B cell (primary cell): ENCODE measurements at regions not wholly inside any gene's neighbourhood (a gene's known extent, or its start where the extent isn't known, plus 50 kb on each side); places are given as distances from the start of the nearest gene placed in this dataset.

Experiments used
- ATAC-seq: fragments of 200-7000 bp; cut with Tn5 transposase; one replicate; pipeline ENCODE4 v1.10.0; 2021; ENCODE audit warnings: low read depth, mild to moderate bottlenecking, moderate number of reproducible peaks, moderate library complexity
- CTCF ChIA-PET: fragments of 350-600 bp; sonication (Branson Sonifier 250); formaldehyde crosslinking; loops from one replicate; lab custom pipeline; 2021; ENCODE audit warnings: antibody characterized with exemption, inconsistent platforms; lab: Charles Lee
- POLR2A ChIA-PET: fragments of 350-600 bp; sonication (Branson Sonifier 250); formaldehyde crosslinking; loops from one replicate; lab custom pipeline; 2021; ENCODE audit warnings: antibody characterized with exemption; lab: Charles Lee
- DNase-seq: peaks from one replicate; pipeline ENCODE4 v3.0.0; 2013
- H2AFZ ChIP-seq: 2 replicates; pipeline ENCODE4 v1.6.1; 2012; ENCODE audit warnings: mild to moderate bottlenecking, low read depth, low read length; ENCODE audit not compliant: insufficient read depth, poor library complexity, severe bottlenecking
- H3K27ac ChIP-seq, 2 donors: 1 replicate in 1 of 2; 2 replicates in 1 of 2; pipeline ENCODE4 v1.5.1; 2012 to 2013; ENCODE audit warnings: low read length in 2 of 2, mild to moderate bottlenecking in 2 of 2, moderate library complexity in 1 of 2
- H3K27me3 ChIP-seq, 4 experiments: fragments of 200-600 bp in 1 of 4; sonication (generic) in 1 of 4; replicated peaks in 1 of 4; 1 replicate in 2 of 4; 2 replicates in 2 of 4; pipeline versions ENCODE4 v1.6.1 to v1.7.0; 2013 to 2016; ENCODE audit warnings: low read length in 3 of 4, mild to moderate bottlenecking in 2 of 4, mixed read lengths in 1 of 4, moderate library complexity in 1 of 4; ENCODE audit not compliant: insufficient read depth in 4 of 4, control insufficient read depth in 3 of 4; ENCODE audit errors: control extremely low read depth in 1 of 4
- H3K36me3 ChIP-seq, 2 experiments: replicated peaks in 1 of 2; 1 replicate in 1 of 2; 2 replicates in 1 of 2; pipeline versions ENCODE4 v1.6.1 to v1.7.1; 2013; ENCODE audit warnings: low read length in 1 of 2; ENCODE audit not compliant: insufficient read depth in 2 of 2, control insufficient read depth in 1 of 2; ENCODE audit errors: control extremely low read depth in 1 of 2, extremely low read depth in 1 of 2
- H3K4me1 ChIP-seq, 2 donors: fragments of 200-600 bp in 1 of 2; sonication (generic) in 1 of 2; 1 replicate in 1 of 2; 2 replicates in 1 of 2; pipeline versions ENCODE4 v1.5.1 to v1.6.1; 2013 to 2017; ENCODE audit warnings: low read length in 2 of 2; ENCODE audit not compliant: control insufficient read depth in 2 of 2, insufficient read depth in 2 of 2
- H3K4me2 ChIP-seq: replicated peaks from 2 replicates; pipeline ENCODE3; 2012; ENCODE audit warnings: mild to moderate bottlenecking, low read depth, low read length; ENCODE audit not compliant: poor library complexity, severe bottlenecking
- H3K4me3 ChIP-seq, 5 experiments: fragments of 200-600 bp in 1 of 5; sonication (generic) in 1 of 5; 1 replicate in 3 of 5; 2 replicates in 2 of 5; pipeline versions ENCODE4 v1.5.1 to v1.7.0; 2011 to 2016; ENCODE audit warnings: low read length in 4 of 5, mild to moderate bottlenecking in 4 of 5, low read depth in 2 of 5, control low read depth in 1 of 5, moderate library complexity in 1 of 5; ENCODE audit not compliant: insufficient read depth in 1 of 5; ENCODE audit errors: control extremely low read depth in 1 of 5, extremely low read depth in 1 of 5
- H3K79me2 ChIP-seq: fragments of 200-600 bp; sonication (generic); one replicate; pipeline ENCODE4 v1.6.0; 2016; ENCODE audit warnings: low read length; ENCODE audit not compliant: control insufficient read depth, insufficient read depth
- H3K9ac ChIP-seq: fragments of 200-600 bp; sonication (generic); 2 replicates; pipeline ENCODE4 v1.6.1; 2017; ENCODE audit warnings: mild to moderate bottlenecking, low read length, moderate library complexity
- H3K9me3 ChIP-seq, 3 donors: one replicate each; pipeline versions ENCODE4 v1.6.1 to v1.7.1; 2013; ENCODE audit warnings: low read length in 2 of 3; ENCODE audit not compliant: control insufficient read depth in 2 of 3, insufficient read depth in 1 of 3; ENCODE audit errors: control extremely low read depth in 1 of 3
- H4K20me1 ChIP-seq: 2 replicates; pipeline ENCODE4 v1.6.0; 2012; ENCODE audit warnings: mild to moderate bottlenecking, low read length; ENCODE audit not compliant: insufficient read depth, control insufficient read depth, poor library complexity, severe bottlenecking
- H3K27ac Mint-ChIP-seq: one replicate; pipeline ENCODE4 v1.8.0; 2021; ENCODE audit warnings: mixed read lengths
- H3K27me3 Mint-ChIP-seq: one replicate; pipeline ENCODE4 v1.8.0; 2021; ENCODE audit warnings: mixed read lengths
- H3K4me1 Mint-ChIP-seq: one replicate; pipeline ENCODE4 v1.8.0; 2021; ENCODE audit warnings: mixed read lengths
- H3K4me3 Mint-ChIP-seq: one replicate; pipeline ENCODE4 v1.8.0; 2021; ENCODE audit warnings: mixed read lengths
- H3K9me3 Mint-ChIP-seq: one replicate; pipeline ENCODE4 v1.8.0; 2022; ENCODE audit warnings: mixed read lengths; ENCODE audit not compliant: insufficient read depth
- EZH2 ChIP-seq: IDR thresholded peaks from 2 replicates; pipeline ENCODE4 v1.6.1; 2012; ENCODE audit warnings: borderline replicate concordance, low read depth, mild to moderate bottlenecking, moderate library complexity, low read length; ENCODE audit not compliant: insufficient read depth, poor library complexity, severe bottlenecking
- WGBS: methylation state at CpG from one replicate; pipeline ENCODE4 v1.1.5; 2013; ENCODE audit warnings: missing lambda C conversion rate; ENCODE audit not compliant: insufficient coverage; 5-methylcytosine and 5-hydroxymethylcytosine counted together
- intact Hi-C: fragments of 100-400 bp; cut with micrococcal nuclease; formaldehyde crosslinking; loops from one replicate; pipeline ENCODE4 v1.10.0; 2022
- TF ChIP-seq, protein P1 (sequence below): fragments of 200-600 bp; IDR thresholded peaks from one replicate; pipeline ENCODE4 v1.8.0; 2022; ENCODE audit warnings: antibody characterized with exemption, mild to moderate bottlenecking

DNA sequence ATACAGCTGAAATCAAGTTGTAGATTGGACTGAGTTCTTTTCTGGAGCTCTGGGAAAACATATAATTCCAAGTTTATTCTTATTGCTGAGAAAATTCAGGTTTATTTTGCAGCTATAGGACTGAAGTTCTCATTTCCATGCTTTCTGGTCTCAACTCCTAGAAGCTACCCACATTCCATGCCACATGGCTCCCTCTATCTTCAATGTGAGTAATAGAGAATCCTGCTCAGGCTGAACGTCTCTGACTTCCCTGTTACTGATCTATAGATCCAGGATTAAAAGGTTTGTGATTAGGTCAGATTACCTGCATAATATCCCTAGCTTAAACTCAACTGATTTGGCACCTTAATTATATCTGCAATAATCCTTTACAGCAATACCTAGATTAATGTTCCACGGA lies 453.8 kb upstream of the MC4R start:
- Histone ChIP-seq H3K4me3 (no peak overlapping the region), H3K36me3 (no peaks in the 10 kb centered on the region), H4K20me1 (no peaks in the 10 kb centered on the region), H3K9me3 (peaks cover 0 to 2% (median 0%) of the 10 kb centered on the region in 3 donors), H2AFZ (no peak overlapping the region), H3K4me2 (no peak overlapping the region), H3K27me3 (no peaks in the 10 kb centered on the region), H3K79me2 (no peaks in the 10 kb centered on the region), H3K4me1 (no peaks in the 10 kb centered on the region), H3K9ac (no peak overlapping the region), H3K27ac (no peak overlapping the region)
- TF ChIP-seq, protein P1, sequence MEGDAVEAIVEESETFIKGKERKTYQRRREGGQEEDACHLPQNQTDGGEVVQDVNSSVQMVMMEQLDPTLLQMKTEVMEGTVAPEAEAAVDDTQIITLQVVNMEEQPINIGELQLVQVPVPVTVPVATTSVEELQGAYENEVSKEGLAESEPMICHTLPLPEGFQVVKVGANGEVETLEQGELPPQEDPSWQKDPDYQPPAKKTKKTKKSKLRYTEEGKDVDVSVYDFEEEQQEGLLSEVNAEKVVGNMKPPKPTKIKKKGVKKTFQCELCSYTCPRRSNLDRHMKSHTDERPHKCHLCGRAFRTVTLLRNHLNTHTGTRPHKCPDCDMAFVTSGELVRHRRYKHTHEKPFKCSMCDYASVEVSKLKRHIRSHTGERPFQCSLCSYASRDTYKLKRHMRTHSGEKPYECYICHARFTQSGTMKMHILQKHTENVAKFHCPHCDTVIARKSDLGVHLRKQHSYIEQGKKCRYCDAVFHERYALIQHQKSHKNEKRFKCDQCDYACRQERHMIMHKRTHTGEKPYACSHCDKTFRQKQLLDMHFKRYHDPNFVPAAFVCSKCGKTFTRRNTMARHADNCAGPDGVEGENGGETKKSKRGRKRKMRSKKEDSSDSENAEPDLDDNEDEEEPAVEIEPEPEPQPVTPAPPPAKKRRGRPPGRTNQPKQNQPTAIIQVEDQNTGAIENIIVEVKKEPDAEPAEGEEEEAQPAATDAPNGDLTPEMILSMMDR: no peak
- no peak for TF ChIP-seq EZH2
- Mint-ChIP-seq H3K4me3 (no peak overlapping the region), H3K9me3 (peaks cover 1% of the 10 kb centered on the region), H3K27me3 (no peaks in the 10 kb centered on the region), H3K4me1 (no peaks in the 10 kb centered on the region), H3K27ac (no peak overlapping the region)
- ATAC-seq: no peak
- WGBS: no CpG with 5 or more reads among the region's 2 CpGs
- POLR2A ChIA-PET: no interaction called here
- CTCF ChIA-PET: no interaction called here
- intact Hi-C loops: no loop called here
- DNase-seq: no peak

GRCh38 chr18:60831971-60832370 lies 459.4 kb upstream of the MC4R start:
- no CpG with 5 or more reads among the region's 1 CpG for WGBS
- intact Hi-C loops: no loop called here
- POLR2A ChIA-PET: no interaction called here

More at GRCh38 chr18:60831971-60832370, 459.4 kb upstream of the MC4R start:
- Histone ChIP-seq H3K27ac (no peak overlapping the region), H3K9ac (no peak overlapping the region), H3K9me3 (no peaks in the 10 kb centered on the region), H2AFZ (no peak overlapping the region), H3K36me3 (no peaks in the 10 kb centered on the region), H3K27me3 (no peaks in the 10 kb centered on the region), H4K20me1 (no peaks in the 10 kb centered on the region), H3K4me1 (no peaks in the 10 kb centered on the region), H3K79me2 (no peaks in the 10 kb centered on the region), H3K4me3 (no peak overlapping the region), H3K4me2 (no peak overlapping the region)
- no peak overlapping the region for H3K27ac Mint-ChIP-seq
- H3K4me3 Mint-ChIP-seq: no peak overlapping the region
- H3K4me1 Mint-ChIP-seq: no peaks in the 10 kb centered on the region
- CTCF ChIA-PET: no interaction called here
- DNase-seq: no peak
- H3K27me3 Mint-ChIP-seq: no peaks in the 10 kb centered on the region
- no peak for ATAC-seq
- H3K9me3 Mint-ChIP-seq: no peaks in the 10 kb centered on the region
- TF ChIP-seq EZH2: no peak
- TF ChIP-seq, protein P1: no peak
